BLaER1 treated with 17β-estradiol and CSF1 and Interleukin-3, amounts not matched to agents 10 nM and 100 nM (cell line): ENCODE measurements at regions not wholly inside any gene's neighbourhood (a gene's known extent, or its start where the extent isn't known, plus 50 kb on each side); places are given as distances from the start of the nearest gene placed in this dataset.

Experiments used
- H3K27ac ChIP-seq, 11 experiments: shearing (Covaris generic); formaldehyde crosslinking; 2 replicates each; pipeline ENCODE4 v1.8.1; 2022
- H3K27me3 ChIP-seq, 11 experiments: shearing (Covaris generic); formaldehyde crosslinking; 2 replicates each; pipeline ENCODE4 v1.8.1; 2022
- H3K36me3 ChIP-seq, 11 experiments: shearing (Covaris generic); formaldehyde crosslinking; 2 replicates each; pipeline ENCODE4 v1.8.1; 2022
- H3K4me1 ChIP-seq, 10 experiments: shearing (Covaris generic); formaldehyde crosslinking; 2 replicates each; pipeline ENCODE4 v1.8.1; 2022
- H3K4me2 ChIP-seq, 11 experiments: shearing (Covaris generic); formaldehyde crosslinking; 2 replicates each; pipeline ENCODE4 v1.8.1; 2022
- H3K4me3 ChIP-seq, 10 experiments: shearing (Covaris generic); formaldehyde crosslinking; 2 replicates each; pipeline ENCODE4 v1.8.1; 2022
- H3K9ac ChIP-seq, 11 experiments: shearing (Covaris generic); formaldehyde crosslinking; 2 replicates each; pipeline ENCODE4 v1.8.1; 2022
- H3K9me3 ChIP-seq, 11 experiments: shearing (Covaris generic); formaldehyde crosslinking; replicated peaks in 1 of 11; 2 replicates each; pipeline ENCODE4 v1.8.1; 2022
- H4K20me1 ChIP-seq, 11 experiments: shearing (Covaris generic); formaldehyde crosslinking; 2 replicates each; pipeline ENCODE4 v1.8.1; 2022
- Cebpa-rat ChIP-seq, 11 experiments: shearing (Covaris generic); IDR thresholded peaks; 2 replicates each; pipeline ENCODE4 v1.8.1; 2022

DNA sequence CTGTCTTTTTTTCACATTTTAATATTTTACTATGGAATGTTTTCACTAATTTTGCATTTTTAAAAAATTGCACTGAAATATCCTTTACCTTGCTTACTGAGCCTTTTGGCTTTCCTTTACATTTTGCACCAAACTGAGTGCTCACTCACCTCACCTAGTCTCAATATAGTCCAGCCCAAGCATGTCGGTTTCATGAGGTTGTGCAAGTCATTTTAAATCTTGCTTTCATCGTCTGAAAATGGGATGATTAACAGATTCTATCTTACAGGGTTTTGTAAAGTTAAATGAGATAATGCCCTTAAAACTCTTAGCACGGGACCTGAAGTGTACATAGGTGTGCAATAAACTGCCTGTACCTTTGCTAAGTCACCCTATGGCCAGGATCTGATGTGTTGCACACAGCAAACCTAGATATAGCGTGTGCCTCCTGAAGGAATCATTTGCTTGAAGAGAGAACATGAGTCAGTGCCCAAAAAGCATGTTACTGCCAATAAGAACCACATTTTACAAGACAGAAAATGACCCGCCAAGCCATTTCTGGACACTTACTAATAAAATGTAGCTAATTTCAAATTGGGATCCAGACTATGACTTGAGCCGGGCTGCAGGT is 199.8 kb downstream of the JCAD start:
- no peaks in the 10 kb centered on the region for H3K36me3 ChIP-seq
- peak overlapping the region in 2 of 11 experiments; percentile 49 to 53; a peak in 6 of 22 replicates for H3K27ac ChIP-seq
- no peaks in the 10 kb centered on the region for H3K27me3 ChIP-seq
- no peaks in the 10 kb centered on the region for H3K9me3 ChIP-seq
- no peaks in the 10 kb centered on the region for H4K20me1 ChIP-seq
- no peak overlapping the region for H3K4me3 ChIP-seq
- no peak overlapping the region; a peak in 1 of 22 replicates for H3K9ac ChIP-seq
- no peak for TF ChIP-seq Cebpa-rat (IDR thresholded peaks at IDR 0.05)
- H3K4me2 ChIP-seq, result peak overlapping the region in 9 of 11 experiments; percentile 19 to 59 (median 42); a peak in 14 of 22 replicates
- H3K4me1 ChIP-seq, result peaks cover 6 to 35% (median 27%) of the 10 kb centered on the region in 10 experiments; a peak in 18 of 20 replicates

- Histone ChIP-seq H3K9me3 (no peaks in the 10 kb centered on the region), H3K4me2 (peak overlapping the region; percentile 46 to 75 (median 64)), H3K4me1 (peaks cover 6 to 35% (median 27%) of the 10 kb centered on the region in 10 experiments; a peak in 18 of 20 replicates), H3K27ac (peak overlapping the region in 2 of 11 experiments; percentile 48 to 53; a peak in 3 of 22 replicates), H3K27me3 (no peaks in the 10 kb centered on the region), H3K9ac (peak overlapping the region in 2 of 11 experiments; percentile 12 to 25; a peak in 3 of 22 replicates), H3K36me3 (no peaks in the 10 kb centered on the region), H4K20me1 (no peaks in the 10 kb centered on the region), H3K4me3 (no peak overlapping the region)
- TF ChIP-seq Cebpa-rat (IDR thresholded peaks at IDR 0.05), result no peak
Observed at GRCh38 chr10:29858702-29859267, 200.6 kb downstream of the JCAD start.

DNA sequence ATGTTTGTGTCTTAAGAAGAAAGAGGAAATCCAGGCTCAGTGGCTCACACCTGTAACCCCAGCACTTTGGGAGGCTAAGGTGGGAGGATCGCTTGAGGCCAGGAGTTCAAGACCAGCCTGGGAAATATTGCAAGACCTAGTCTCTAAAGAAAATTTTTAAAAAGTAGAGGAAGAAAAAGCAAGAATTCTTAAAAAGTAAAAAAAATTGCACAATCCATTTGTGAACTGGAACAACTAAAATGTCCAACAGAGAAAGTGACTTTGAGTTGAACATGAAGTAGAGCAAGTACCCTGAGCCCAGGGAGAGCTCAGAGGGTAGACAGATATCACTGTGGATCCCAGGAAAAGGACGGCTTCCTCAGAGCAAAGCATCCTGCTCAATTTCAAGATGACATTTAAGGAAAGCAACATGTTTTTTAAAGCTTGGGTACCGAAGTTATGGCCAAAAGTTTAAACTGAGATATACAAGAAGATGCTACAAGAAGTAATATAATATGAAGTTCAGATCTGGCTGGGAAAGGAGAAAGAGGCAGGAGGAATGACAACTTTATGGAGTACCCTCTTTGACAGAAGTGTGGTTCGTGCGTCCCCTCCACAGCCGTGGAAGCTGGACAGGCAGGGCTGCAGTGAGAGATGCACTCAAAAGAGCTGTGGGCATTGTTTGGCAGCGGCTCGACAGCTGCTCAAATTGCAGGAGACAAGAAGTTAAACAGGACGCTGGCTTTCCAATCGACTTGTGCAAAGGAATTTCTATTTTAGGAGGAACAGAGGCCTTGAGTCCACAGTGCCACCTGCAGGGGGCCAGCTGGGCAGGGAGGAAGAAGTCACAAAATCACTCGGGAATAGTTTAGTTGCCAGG is 201.3 kb downstream of the JCAD start:
- H3K4me3 ChIP-seq, result no peak overlapping the region
- H3K27ac ChIP-seq, result peak overlapping the region in 5 of 11 experiments; percentile 17 to 53 (median 48); a peak in 6 of 22 replicates
- peaks cover 6 to 35% (median 27%) of the 10 kb centered on the region in 10 experiments; a peak in 18 of 20 replicates for H3K4me1 ChIP-seq
- no peaks in the 10 kb centered on the region for H3K36me3 ChIP-seq
- H3K9me3 ChIP-seq, result no peaks in the 10 kb centered on the region
- peak overlapping the region; percentile 46 to 75 (median 64) for H3K4me2 ChIP-seq
- no peaks in the 10 kb centered on the region for H3K27me3 ChIP-seq
- H3K9ac ChIP-seq, result peak overlapping the region in 3 of 11 experiments; percentile 2 to 25 (median 12); a peak in 3 of 22 replicates
- peak in 3 of 11 experiments; percentile 15 to 60 (median 53); a peak in 2 of 22 replicates for TF ChIP-seq Cebpa-rat (IDR thresholded peaks at IDR 0.05)
- no peaks in the 10 kb centered on the region for H4K20me1 ChIP-seq

- H3K4me1 ChIP-seq, result peaks cover 6 to 35% (median 27%) of the 10 kb centered on the region in 10 experiments; a peak in 18 of 20 replicates
- no peaks in the 10 kb centered on the region for H4K20me1 ChIP-seq
- H3K27me3 ChIP-seq, result no peaks in the 10 kb centered on the region
- H3K4me2 ChIP-seq, result no peak overlapping the region
- H3K9me3 ChIP-seq, result peaks cover 0 to 4% (median 0%) of the 10 kb centered on the region in 11 experiments; a peak in 4 of 22 replicates
- TF ChIP-seq Cebpa-rat (IDR thresholded peaks at IDR 0.05), result no peak
- H3K4me3 ChIP-seq, result no peak overlapping the region
- H3K36me3 ChIP-seq, result no peaks in the 10 kb centered on the region
- no peak overlapping the region for H3K27ac ChIP-seq
- H3K9ac ChIP-seq, result no peak overlapping the region
Observed at GRCh38 chr10:29856295-29856694, 203.1 kb downstream of the JCAD start.

DNA sequence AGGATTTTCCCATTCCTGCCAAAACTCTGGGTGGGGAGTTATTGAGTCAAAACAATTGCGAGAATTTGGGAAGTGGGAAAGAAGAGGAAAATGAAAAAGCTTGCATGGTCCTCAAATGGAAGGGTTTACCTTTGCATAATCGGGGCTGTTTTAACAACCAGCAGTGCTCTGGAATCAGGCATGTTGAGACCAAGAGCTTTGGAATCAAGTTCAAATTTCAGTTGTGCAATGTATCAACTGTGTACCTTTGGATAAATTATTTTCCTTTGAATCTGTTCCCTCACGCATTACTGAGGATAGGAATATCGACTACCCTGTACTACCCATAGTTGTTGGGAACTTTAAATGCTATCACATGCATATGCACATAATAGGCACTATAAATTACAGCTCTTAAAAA is 205.5 kb downstream of the JCAD start:
- no peak for TF ChIP-seq Cebpa-rat (IDR thresholded peaks at IDR 0.05)
- Histone ChIP-seq H3K27me3 (no peaks in the 10 kb centered on the region), H3K4me2 (no peak overlapping the region), H3K36me3 (no peaks in the 10 kb centered on the region), H3K27ac (no peak overlapping the region), H3K9me3 (peaks cover 0 to 17% (median 11%) of the 10 kb centered on the region in 11 experiments; a peak in 11 of 22 replicates), H4K20me1 (no peaks in the 10 kb centered on the region), H3K4me3 (no peak overlapping the region), H3K4me1 (peaks cover 20 to 37% (median 30%) of the 10 kb centered on the region in 10 experiments), H3K9ac (no peak overlapping the region)

- H3K4me2 ChIP-seq, result peak overlapping the region in 1 of 11 experiments; percentile 76; a peak in 1 of 22 replicates
- no peak overlapping the region for H3K9ac ChIP-seq
- H3K4me3 ChIP-seq, result no peak overlapping the region
- peaks cover 0 to 17% (median 11%) of the 10 kb centered on the region in 11 experiments; a peak in 11 of 22 replicates for H3K9me3 ChIP-seq
- no peaks in the 10 kb centered on the region for H4K20me1 ChIP-seq
- TF ChIP-seq Cebpa-rat (IDR thresholded peaks at IDR 0.05), result no peak
- H3K4me1 ChIP-seq, result peaks cover 14 to 23% (median 18%) of the 10 kb centered on the region in 10 experiments
- no peaks in the 10 kb centered on the region for H3K27me3 ChIP-seq
- no peaks in the 10 kb centered on the region for H3K36me3 ChIP-seq
- peak overlapping the region in 3 of 11 experiments; percentile 21 to 73 (median 52); a peak in 3 of 22 replicates for H3K27ac ChIP-seq
Observed at GRCh38 chr10:29851241-29851640, 208.1 kb downstream of the JCAD start.

GRCh38 chr10:29850371-29850770 is 209.0 kb downstream of the JCAD start:
- H3K4me1 ChIP-seq, result peaks cover 14 to 23% (median 18%) of the 10 kb centered on the region in 10 experiments
- TF ChIP-seq Cebpa-rat (IDR thresholded peaks at IDR 0.05), result no peak
- H3K36me3 ChIP-seq, result no peaks in the 10 kb centered on the region
- H3K4me3 ChIP-seq, result no peak overlapping the region
- peak overlapping the region in 6 of 11 experiments; percentile 46 to 73 (median 60); a peak in 11 of 22 replicates for H3K27ac ChIP-seq
- peaks cover 4 to 17% (median 11%) of the 10 kb centered on the region in 11 experiments; a peak in 16 of 22 replicates for H3K9me3 ChIP-seq
- H3K9ac ChIP-seq, result peak overlapping the region in 1 of 11 experiments; percentile 35; a peak in 2 of 22 replicates
- H3K4me2 ChIP-seq, result peak overlapping the region; percentile 59 to 85 (median 68); a peak in 20 of 22 replicates
- no peaks in the 10 kb centered on the region for H4K20me1 ChIP-seq
- H3K27me3 ChIP-seq, result no peaks in the 10 kb centered on the region

DNA sequence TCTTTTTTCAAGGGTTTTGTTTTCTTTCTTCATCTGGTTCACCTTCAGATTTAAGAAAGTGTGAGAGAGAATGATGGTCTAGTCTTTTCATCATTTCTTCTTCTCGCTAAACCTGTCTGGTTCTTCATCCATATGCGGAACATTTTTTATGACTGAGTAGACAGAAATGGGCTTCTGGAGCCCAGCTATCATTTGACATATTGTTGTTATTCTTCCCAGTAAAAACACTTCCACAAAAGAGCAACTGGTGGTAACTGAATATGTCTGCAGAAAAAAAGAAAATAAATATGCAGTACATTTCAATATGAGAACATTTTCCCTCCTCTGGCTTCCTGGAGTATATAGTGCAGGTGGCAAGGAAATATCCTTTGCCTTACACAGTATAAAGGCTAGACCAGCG is 209.5 kb downstream of the JCAD start:
- peaks cover 14 to 23% (median 18%) of the 10 kb centered on the region in 10 experiments for H3K4me1 ChIP-seq
- no peaks in the 10 kb centered on the region for H3K27me3 ChIP-seq
- peak overlapping the region; percentile 59 to 85 (median 68) for H3K4me2 ChIP-seq
- H3K27ac ChIP-seq, result peak overlapping the region in 7 of 11 experiments; percentile 13 to 73 (median 58); a peak in 13 of 22 replicates
- H3K4me3 ChIP-seq, result peak overlapping the region in 2 of 10 experiments; percentile 10 to 12; a peak in 2 of 20 replicates
- H4K20me1 ChIP-seq, result no peaks in the 10 kb centered on the region
- peaks cover 9 to 22% (median 14%) of the 10 kb centered on the region in 11 experiments; a peak in 21 of 22 replicates for H3K9me3 ChIP-seq
- peak overlapping the region in 3 of 11 experiments; percentile 10 to 35 (median 27); a peak in 6 of 22 replicates for H3K9ac ChIP-seq
- H3K36me3 ChIP-seq, result no peaks in the 10 kb centered on the region
- TF ChIP-seq Cebpa-rat (IDR thresholded peaks at IDR 0.05), result no peak; a peak in 1 of 22 replicates
